Thoracic aorta (tissue), 2 donors: ENCODE measurements at regions not wholly inside any gene's neighbourhood (a gene's known extent, or its start where the extent isn't known, plus 50 kb on each side); places are given as distances from the start of the nearest gene placed in this dataset.

Experiments used
- ATAC-seq: fragments of 150-250 bp; one replicate; pipeline ENCODE4 v1.8.0; 2017; ENCODE audit warnings: low read depth; ENCODE audit not compliant: insufficient number of reproducible peaks, low FRiP score
- DNase-seq: peaks from one replicate; pipeline ENCODE4 v3.0.0-alpha.2; 2020; ENCODE audit warnings: low spot score
- H3K27ac ChIP-seq, 2 donors: fragments of 200-600 bp; sonication (generic); 1 replicate in 1 of 2; 2 replicates in 1 of 2; pipeline ENCODE4 v1.5.1; 2016; ENCODE audit warnings: mild to moderate bottlenecking in 2 of 2, moderate library complexity in 2 of 2
- H3K27me3 ChIP-seq: fragments of 200-600 bp; sonication (generic); replicated peaks from 2 replicates; pipeline ENCODE4 v1.6.0; 2016; ENCODE audit warnings: mild to moderate bottlenecking; ENCODE audit not compliant: insufficient read depth
- H3K36me3 ChIP-seq: fragments of 200-600 bp; sonication (generic); one replicate; pipeline ENCODE4 v1.5.1; 2016
- H3K4me1 ChIP-seq, 2 donors: fragments of 200-600 bp; sonication (generic); 1 replicate in 1 of 2; 2 replicates in 1 of 2; pipeline versions ENCODE4 v1.5.1 to v1.6.0; 2016; ENCODE audit warnings: low read depth in 2 of 2, mild to moderate bottlenecking in 1 of 2; ENCODE audit not compliant: control insufficient read depth in 1 of 2
- H3K4me3 ChIP-seq: fragments of 200-600 bp; sonication (generic); 2 replicates; pipeline ENCODE4 v1.5.1; 2016; ENCODE audit warnings: mild to moderate bottlenecking
- H3K9me3 ChIP-seq: fragments of 200-600 bp; sonication (generic); 2 replicates; pipeline ENCODE4 v1.5.1; 2016
- CTCF ChIP-seq: fragments of 200-600 bp; sonication (generic); IDR thresholded peaks from one replicate; pipeline ENCODE4 v1.5.1; 2019; ENCODE audit warnings: antibody characterized with exemption

GRCh38 chr6:18600255-18600654 lies 213.1 kb downstream of the RNF144B start:
- ATAC-seq, result no peak
- H3K36me3 ChIP-seq, result no peaks in the 10 kb centered on the region
- H3K4me1 ChIP-seq, result peaks cover 0 to 10% of the 10 kb centered on the region in 2 donors
- no peak for DNase-seq
- H3K27me3 ChIP-seq, result no peaks in the 10 kb centered on the region
- H3K4me3 ChIP-seq, result no peak overlapping the region
- TF ChIP-seq CTCF, result no peak
- H3K9me3 ChIP-seq, result no peaks in the 10 kb centered on the region
- H3K27ac ChIP-seq, result no peak overlapping the region

DNA sequence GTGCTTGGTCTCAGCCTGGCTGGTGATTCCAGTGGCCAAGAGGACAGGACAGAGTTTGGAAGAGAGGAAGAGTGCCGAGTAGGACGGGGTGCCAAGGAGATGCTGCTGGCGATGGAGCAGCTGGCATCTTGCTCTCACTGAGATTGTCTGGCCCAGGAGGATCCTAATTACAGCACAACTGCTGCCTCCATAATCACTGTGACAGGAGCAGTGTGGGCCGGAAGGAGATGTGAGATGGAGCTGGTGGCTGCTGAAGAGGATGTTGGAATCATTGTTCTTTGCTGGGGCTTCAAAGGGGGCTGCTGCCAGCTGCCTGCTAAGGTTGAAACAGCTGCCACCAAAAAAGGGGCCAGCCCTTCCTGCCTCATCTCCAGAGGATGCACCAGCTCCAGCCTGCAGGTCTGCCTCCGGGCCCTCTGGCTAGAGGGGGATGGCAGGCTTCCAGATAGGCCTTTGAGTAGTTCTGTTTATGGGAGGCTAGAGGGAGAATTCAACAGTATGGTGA lies 214.4 kb downstream of the RNF144B start:
- no peaks in the 10 kb centered on the region for H3K36me3 ChIP-seq
- H3K27ac ChIP-seq, result no peak overlapping the region
- H3K4me3 ChIP-seq, result no peak overlapping the region
- no peak for ATAC-seq
- no peak for TF ChIP-seq CTCF
- H3K27me3 ChIP-seq, result no peaks in the 10 kb centered on the region
- DNase-seq, result no peak
- no peaks in the 10 kb centered on the region for H3K9me3 ChIP-seq
- peaks cover 0 to 14% of the 10 kb centered on the region in 2 donors for H3K4me1 ChIP-seq

DNA sequence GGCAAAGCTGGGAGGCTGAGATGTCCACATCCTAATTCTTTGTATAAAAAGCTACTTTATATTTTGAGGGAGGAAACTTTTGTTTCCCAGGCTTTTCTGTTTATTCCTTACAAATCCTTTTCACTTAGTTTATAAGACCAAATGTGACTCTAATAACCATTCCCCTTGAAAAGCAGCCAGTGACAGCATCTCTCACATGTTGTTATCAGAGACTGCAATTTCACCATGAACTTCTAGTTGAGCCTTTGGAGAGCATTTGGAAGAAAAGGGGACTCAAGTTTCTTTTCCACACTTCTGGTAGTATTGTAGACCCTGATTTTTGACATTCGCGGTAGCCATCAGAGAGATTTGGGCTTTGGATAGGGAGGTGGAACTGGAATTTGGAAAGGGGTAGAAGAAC lies 215.8 kb downstream of the RNF144B start:
- no peak for ATAC-seq

GRCh38 chr6:18603361-18603760 lies 216.2 kb downstream of the RNF144B start:
- no peak for TF ChIP-seq CTCF
- no peak overlapping the region for H3K4me3 ChIP-seq
- no peak overlapping the region for H3K27ac ChIP-seq
- H3K27me3 ChIP-seq, result no peaks in the 10 kb centered on the region
- H3K4me1 ChIP-seq, result peaks cover 0 to 11% of the 10 kb centered on the region in 2 donors
- DNase-seq, result no peak
- no peaks in the 10 kb centered on the region for H3K9me3 ChIP-seq
- H3K36me3 ChIP-seq, result no peaks in the 10 kb centered on the region
- ATAC-seq, result no peak

More for the DNA sequence above, 215.8 kb downstream of the RNF144B start:
- no peak overlapping the region for H3K27ac ChIP-seq
- no peak for DNase-seq
- no peaks in the 10 kb centered on the region for H3K36me3 ChIP-seq
- H3K4me1 ChIP-seq, result peaks cover 0 to 11% of the 10 kb centered on the region in 2 donors
- no peak for TF ChIP-seq CTCF
- no peaks in the 10 kb centered on the region for H3K27me3 ChIP-seq
- no peaks in the 10 kb centered on the region for H3K9me3 ChIP-seq
- H3K4me3 ChIP-seq, result no peak overlapping the region

DNA sequence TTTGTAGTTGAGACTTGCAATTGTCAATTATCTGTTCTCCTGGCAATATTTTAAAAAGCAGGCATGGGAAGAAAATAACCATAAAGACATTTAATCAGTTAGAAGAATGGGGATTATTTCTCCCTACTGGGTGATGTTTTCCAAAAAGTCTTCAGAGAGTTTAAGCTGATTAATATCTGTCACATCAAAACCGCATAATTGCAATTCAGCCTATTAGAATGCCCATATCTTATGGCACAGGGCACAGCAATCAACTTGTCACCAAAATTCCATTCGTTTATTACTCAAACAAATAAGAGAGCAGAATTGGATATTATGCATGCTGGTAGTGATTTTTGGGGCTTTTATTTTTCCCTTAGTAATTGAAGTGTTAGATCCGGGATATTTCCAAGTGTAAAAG lies 218.7 kb downstream of the RNF144B start:
- no peaks in the 10 kb centered on the region for H3K36me3 ChIP-seq
- H3K4me1 ChIP-seq, result peaks cover 0 to 11% of the 10 kb centered on the region in 2 donors
- H3K9me3 ChIP-seq, result no peaks in the 10 kb centered on the region
- DNase-seq (no peak), ATAC-seq (no peak)
- TF ChIP-seq CTCF, result no peak
- no peak overlapping the region for H3K27ac ChIP-seq
- H3K27me3 ChIP-seq, result no peaks in the 10 kb centered on the region
- H3K4me3 ChIP-seq, result no peak overlapping the region
